Neural progenitor cell (in vitro differentiated cells): ENCODE measurements at regions not wholly inside any gene's neighbourhood (a gene's known extent, or its start where the extent isn't known, plus 50 kb on each side); places are given as distances from the start of the nearest gene placed in this dataset.

Source experiments
- DNase-seq: peaks from one replicate; pipeline ENCODE4 v3.0.0-alpha.2; 2016; ENCODE audit warnings: low spot score
- H2AFZ ChIP-seq: fragments of 200-600 bp; sonication (generic); replicated peaks from 2 replicates; pipeline ENCODE4 v1.6.1; 2016; ENCODE audit warnings: antibody characterized with exemption
- H3F3A ChIP-seq: fragments of 200-600 bp; sonication (generic); 2 replicates; pipeline ENCODE4 v1.6.1; 2016; ENCODE audit warnings: antibody characterized with exemption, low read depth
- H3K27ac ChIP-seq: fragments of 200-600 bp; sonication (generic); 2 replicates; pipeline ENCODE4 v1.5.1; 2016; ENCODE audit warnings: mild to moderate bottlenecking
- H3K27me3 ChIP-seq: fragments of 200-600 bp; sonication (generic); 2 replicates; pipeline ENCODE4 v1.6.1; 2016; ENCODE audit warnings: mild to moderate bottlenecking, moderate library complexity
- H3K36me3 ChIP-seq: fragments of 200-600 bp; sonication (generic); 2 replicates; pipeline ENCODE4 v1.5.1; 2016
- H3K4me1 ChIP-seq: fragments of 200-600 bp; sonication (generic); 2 replicates; pipeline ENCODE4 v1.6.1; 2016; ENCODE audit warnings: mixed run types
- H3K4me2 ChIP-seq: fragments of 200-600 bp; sonication (generic); 2 replicates; pipeline ENCODE4 v1.6.1; 2016
- H3K4me3 ChIP-seq: fragments of 200-600 bp; sonication (generic); 2 replicates; pipeline ENCODE4 v1.5.1; 2016
- H3K79me2 ChIP-seq: fragments of 200-600 bp; sonication (generic); 2 replicates; pipeline ENCODE4 v1.6.1; 2016; ENCODE audit warnings: low read depth
- H3K9ac ChIP-seq: fragments of 200-600 bp; sonication (generic); 2 replicates; pipeline ENCODE4 v1.6.1; 2016
- H3K9me3 ChIP-seq: fragments of 200-600 bp; sonication (generic); 2 replicates; pipeline ENCODE4 v1.5.1; 2016; ENCODE audit warnings: low read depth
- H4K20me1 ChIP-seq: fragments of 200-600 bp; sonication (generic); 2 replicates; pipeline ENCODE4 v1.6.1; 2016; ENCODE audit warnings: low read depth
- H3K27ac Mint-ChIP-seq: 3 replicates; pipeline ENCODE4 v1.8.0; 2021; ENCODE audit warnings: mixed read lengths
- H3K27me3 Mint-ChIP-seq: 2 replicates; pipeline ENCODE4 v1.8.0; 2022; ENCODE audit warnings: low read depth, mild to moderate bottlenecking, inconsistent platforms, moderate library complexity, mixed read lengths; ENCODE audit not compliant: insufficient read depth
- H3K36me3 Mint-ChIP-seq: 3 replicates; pipeline ENCODE4 v1.8.0; 2021; ENCODE audit warnings: mixed read lengths
- H3K4me1 Mint-ChIP-seq: 3 replicates; pipeline ENCODE4 v1.8.0; 2021; ENCODE audit warnings: mixed read lengths
- H3K4me3 Mint-ChIP-seq: 3 replicates; pipeline ENCODE4 v1.8.0; 2021; ENCODE audit warnings: mild to moderate bottlenecking, moderate library complexity, mixed read lengths
- H3K9me3 Mint-ChIP-seq: 3 replicates; pipeline ENCODE4 v1.8.0; 2020; ENCODE audit warnings: mixed read lengths
- CTCF ChIP-seq: fragments of 200-600 bp; sonication (generic); IDR thresholded peaks from 2 replicates; pipeline ENCODE4 v1.5.1; 2017; ENCODE audit warnings: antibody characterized with exemption, mild to moderate bottlenecking
- EZH2 ChIP-seq: fragments of 200-600 bp; sonication (generic); IDR thresholded peaks from 2 replicates; pipeline ENCODE4 v1.6.1; 2017; ENCODE audit warnings: antibody characterized with exemption, mild to moderate bottlenecking, moderate library complexity
- EZH2phosphoT487 ChIP-seq: fragments of 200-600 bp; sonication (generic); IDR thresholded peaks from 2 replicates; pipeline ENCODE4 v1.6.1; 2017; ENCODE audit warnings: antibody characterized with exemption

- TF ChIP-seq CTCF (no peak), EZH2phosphoT487 (no peak), EZH2 (no peak)
- no peak for DNase-seq
- H3K36me3 ChIP-seq, result no peaks in the 10 kb centered on the region
- Mint-ChIP-seq H3K27ac (no peak overlapping the region), H3K27me3 (no peaks in the 10 kb centered on the region), H3K36me3 (no peaks in the 10 kb centered on the region), H3K4me1 (no peaks in the 10 kb centered on the region), H3K4me3 (no peak overlapping the region), H3K9me3 (peaks cover 10% of the 10 kb centered on the region)
- H3K79me2 ChIP-seq, result no peaks in the 10 kb centered on the region
- no peak overlapping the region for H2AFZ ChIP-seq
- H4K20me1 ChIP-seq, result no peaks in the 10 kb centered on the region
- H3K4me2 ChIP-seq, result no peak overlapping the region
- no peaks in the 10 kb centered on the region for H3K9me3 ChIP-seq
- no peaks in the 10 kb centered on the region for H3F3A ChIP-seq
- H3K4me3 ChIP-seq, result no peak overlapping the region
- no peak overlapping the region for H3K27ac ChIP-seq
- no peaks in the 10 kb centered on the region for H3K27me3 ChIP-seq
- H3K9ac ChIP-seq, result no peak overlapping the region
- H3K4me1 ChIP-seq, result no peaks in the 10 kb centered on the region
These were observed 521.2 kb downstream of the ANKRD50 start for GRCh38 chr4:124191329-124191728.

GRCh38 chr4:124192544-124192943, 520.0 kb downstream of the ANKRD50 start:
- Histone ChIP-seq H3K79me2 (no peaks in the 10 kb centered on the region), H3K4me1 (no peaks in the 10 kb centered on the region), H2AFZ (no peak overlapping the region), H3K27ac (no peak overlapping the region), H3K9ac (no peak overlapping the region), H3F3A (no peaks in the 10 kb centered on the region), H4K20me1 (no peaks in the 10 kb centered on the region), H3K36me3 (no peaks in the 10 kb centered on the region), H3K4me3 (no peak overlapping the region), H3K27me3 (no peaks in the 10 kb centered on the region), H3K9me3 (no peaks in the 10 kb centered on the region), H3K4me2 (no peak overlapping the region)
- no peaks in the 10 kb centered on the region for H3K4me1 Mint-ChIP-seq
- no peak overlapping the region for H3K27ac Mint-ChIP-seq
- DNase-seq, result no peak
- H3K4me3 Mint-ChIP-seq, result no peak overlapping the region
- TF ChIP-seq EZH2, result no peak
- no peak for TF ChIP-seq CTCF
- no peak for TF ChIP-seq EZH2phosphoT487
- no peaks in the 10 kb centered on the region for H3K36me3 Mint-ChIP-seq
- no peaks in the 10 kb centered on the region for H3K27me3 Mint-ChIP-seq
- H3K9me3 Mint-ChIP-seq, result peaks cover 10% of the 10 kb centered on the region

GRCh38 chr4:124199185-124199584, 513.3 kb downstream of the ANKRD50 start:
- H3K9me3 Mint-ChIP-seq, result no peaks in the 10 kb centered on the region
- Histone ChIP-seq H3F3A (no peaks in the 10 kb centered on the region), H3K27ac (no peak overlapping the region), H3K4me3 (no peak overlapping the region), H3K79me2 (no peaks in the 10 kb centered on the region), H3K36me3 (no peaks in the 10 kb centered on the region), H3K4me2 (no peak overlapping the region), H2AFZ (no peak overlapping the region), H4K20me1 (no peaks in the 10 kb centered on the region), H3K4me1 (no peaks in the 10 kb centered on the region), H3K9ac (no peak overlapping the region), H3K27me3 (no peaks in the 10 kb centered on the region), H3K9me3 (no peaks in the 10 kb centered on the region)
- H3K36me3 Mint-ChIP-seq, result no peaks in the 10 kb centered on the region
- no peaks in the 10 kb centered on the region for H3K27me3 Mint-ChIP-seq
- TF ChIP-seq CTCF (no peak), EZH2 (no peak), EZH2phosphoT487 (no peak)
- H3K27ac Mint-ChIP-seq, result no peak overlapping the region
- no peak for DNase-seq
- no peak overlapping the region for H3K4me3 Mint-ChIP-seq
- H3K4me1 Mint-ChIP-seq, result no peaks in the 10 kb centered on the region

GRCh38 chr4:124199755-124200154, 512.8 kb downstream of the ANKRD50 start:
- Histone ChIP-seq H3K36me3 (no peaks in the 10 kb centered on the region), H3F3A (no peaks in the 10 kb centered on the region), H3K9ac (no peak overlapping the region), H4K20me1 (no peaks in the 10 kb centered on the region), H3K79me2 (no peaks in the 10 kb centered on the region), H3K27ac (no peak overlapping the region), H3K9me3 (no peaks in the 10 kb centered on the region), H3K4me2 (no peak overlapping the region), H3K27me3 (no peaks in the 10 kb centered on the region), H2AFZ (peak overlapping the region; percentile 26), H3K4me1 (no peaks in the 10 kb centered on the region), H3K4me3 (no peak overlapping the region)
- Mint-ChIP-seq H3K9me3 (no peaks in the 10 kb centered on the region), H3K27ac (no peak overlapping the region), H3K4me1 (no peaks in the 10 kb centered on the region), H3K36me3 (no peaks in the 10 kb centered on the region), H3K27me3 (no peaks in the 10 kb centered on the region), H3K4me3 (no peak overlapping the region)
- TF ChIP-seq EZH2 (no peak), EZH2phosphoT487 (no peak), CTCF (no peak)
- no peak for DNase-seq
